Kidney (tissue), 13 donors: ENCODE measurements at regions not wholly inside any gene's neighbourhood (a gene's known extent, or its start where the extent isn't known, plus 50 kb on each side); places are given as distances from the start of the nearest gene placed in this dataset.
"Not testable (repeated sequence)": the region's sequence is repeated elsewhere in the genome, so short reads cannot be mapped to it uniquely, and the experiment has no call there.

Source experiments
- DNase-seq, 5 donors: peaks; one replicate each; pipeline ENCODE4 v3.0.0-alpha.2; 2013 to 2020
- FAIRE-seq: peaks from 2 replicates; lab custom pipeline; 2012; peaks lifted over from hg19 to GRCh38; lab: Jason Lieb, UNC
- H3K27ac ChIP-seq, 2 donors: one replicate each; pipeline ENCODE4 v1.7.0; 2013; ENCODE audit warnings: low read depth in 2 of 2, low read length in 2 of 2, inconsistent platforms in 1 of 2
- H3K27me3 ChIP-seq: one replicate; pipeline ENCODE4 v1.7.1; 2013; ENCODE audit warnings: low read length, inconsistent platforms; ENCODE audit not compliant: control insufficient read depth, insufficient read depth
- H3K36me3 ChIP-seq, 3 donors: one replicate each; pipeline versions ENCODE4 v1.7.0 to v1.7.1; 2013; ENCODE audit warnings: low read length in 3 of 3, control low read depth in 1 of 3, inconsistent platforms in 1 of 3; ENCODE audit not compliant: insufficient read depth in 3 of 3, control insufficient read depth in 2 of 3
- H3K4me1 ChIP-seq, 3 donors: one replicate each; pipeline versions ENCODE4 v1.7.0 to v1.7.1; 2013; ENCODE audit warnings: low read length in 3 of 3, inconsistent platforms in 1 of 3, low read depth in 1 of 3; ENCODE audit not compliant: control insufficient read depth in 2 of 3, insufficient read depth in 2 of 3
- H3K4me3 ChIP-seq, 3 donors: one replicate each; pipeline versions ENCODE4 v1.7.0 to v1.8.1; 2013; ENCODE audit warnings: low read length in 3 of 3, control low read depth in 1 of 3, inconsistent platforms in 1 of 3
- H3K9ac ChIP-seq, 3 donors: one replicate each; pipeline versions ENCODE4 v1.7.0 to v1.7.1; 2013; ENCODE audit warnings: low read length in 3 of 3, control low read depth in 1 of 3, inconsistent platforms in 1 of 3
- H3K9me3 ChIP-seq, 3 donors: one replicate each; pipeline versions ENCODE4 v1.7.0 to v1.7.1; 2013; ENCODE audit warnings: low read length in 3 of 3, control low read depth in 1 of 3, inconsistent platforms in 1 of 3; ENCODE audit not compliant: control insufficient read depth in 2 of 3, insufficient read depth in 1 of 3
- intact Hi-C: fragments of 100-400 bp; cut with DNase I; formaldehyde crosslinking; loops from one replicate; pipeline ENCODE4 v1.11.1; 2022
- TF ChIP-seq, protein P1 (sequence below): IDR thresholded peaks from 3 replicates; pipeline ENCODE4 v1.5.1; 2012; ENCODE audit warnings: mild to moderate bottlenecking, moderate library complexity, borderline replicate concordance; ENCODE audit not compliant: insufficient read depth; ENCODE audit errors: extremely low read depth
- donor health status: control.
- donor health status: control.
- donor health status: control.
- donor health status: control.
- donor health status: control.
- donor health status: DM: yes; HTN: yes; CAD: no.
- donor health status: Normal renal cell carcinoma (clear cell type).

DNA sequence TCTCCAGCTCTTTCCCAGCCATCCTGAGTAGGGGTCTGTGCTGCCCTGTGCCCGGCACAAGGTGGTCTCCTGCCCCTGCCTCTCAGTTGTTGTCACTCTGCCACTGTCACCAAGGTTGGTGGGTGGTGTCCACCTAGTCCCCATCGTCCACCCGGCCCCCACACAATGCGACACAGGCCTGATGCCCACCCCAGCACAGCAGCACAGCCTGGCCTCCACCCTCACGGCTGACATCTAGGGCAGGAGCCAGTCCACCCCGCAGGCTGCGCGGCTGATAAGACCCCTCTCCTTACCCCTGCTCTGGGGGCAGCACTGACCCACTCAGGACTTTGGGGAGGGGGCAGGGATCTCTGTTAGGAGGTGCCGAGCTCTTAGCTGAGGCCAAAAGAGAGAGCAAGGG lies 198.3 kb downstream of the LIPI start:
- FAIRE-seq (no peak), DNase-seq (no peak)
- Histone ChIP-seq H3K4me3 (no peak overlapping the region), H3K4me1 (no peaks in the 10 kb centered on the region), H3K27me3 (no peaks in the 10 kb centered on the region), H3K9ac (no peak overlapping the region), H3K27ac (no peak overlapping the region), H3K9me3 (no peaks in the 10 kb centered on the region), H3K36me3 (no peaks in the 10 kb centered on the region)
- intact Hi-C loops = no loop called here
- TF ChIP-seq, protein P1, sequence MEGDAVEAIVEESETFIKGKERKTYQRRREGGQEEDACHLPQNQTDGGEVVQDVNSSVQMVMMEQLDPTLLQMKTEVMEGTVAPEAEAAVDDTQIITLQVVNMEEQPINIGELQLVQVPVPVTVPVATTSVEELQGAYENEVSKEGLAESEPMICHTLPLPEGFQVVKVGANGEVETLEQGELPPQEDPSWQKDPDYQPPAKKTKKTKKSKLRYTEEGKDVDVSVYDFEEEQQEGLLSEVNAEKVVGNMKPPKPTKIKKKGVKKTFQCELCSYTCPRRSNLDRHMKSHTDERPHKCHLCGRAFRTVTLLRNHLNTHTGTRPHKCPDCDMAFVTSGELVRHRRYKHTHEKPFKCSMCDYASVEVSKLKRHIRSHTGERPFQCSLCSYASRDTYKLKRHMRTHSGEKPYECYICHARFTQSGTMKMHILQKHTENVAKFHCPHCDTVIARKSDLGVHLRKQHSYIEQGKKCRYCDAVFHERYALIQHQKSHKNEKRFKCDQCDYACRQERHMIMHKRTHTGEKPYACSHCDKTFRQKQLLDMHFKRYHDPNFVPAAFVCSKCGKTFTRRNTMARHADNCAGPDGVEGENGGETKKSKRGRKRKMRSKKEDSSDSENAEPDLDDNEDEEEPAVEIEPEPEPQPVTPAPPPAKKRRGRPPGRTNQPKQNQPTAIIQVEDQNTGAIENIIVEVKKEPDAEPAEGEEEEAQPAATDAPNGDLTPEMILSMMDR = no peak

DNA sequence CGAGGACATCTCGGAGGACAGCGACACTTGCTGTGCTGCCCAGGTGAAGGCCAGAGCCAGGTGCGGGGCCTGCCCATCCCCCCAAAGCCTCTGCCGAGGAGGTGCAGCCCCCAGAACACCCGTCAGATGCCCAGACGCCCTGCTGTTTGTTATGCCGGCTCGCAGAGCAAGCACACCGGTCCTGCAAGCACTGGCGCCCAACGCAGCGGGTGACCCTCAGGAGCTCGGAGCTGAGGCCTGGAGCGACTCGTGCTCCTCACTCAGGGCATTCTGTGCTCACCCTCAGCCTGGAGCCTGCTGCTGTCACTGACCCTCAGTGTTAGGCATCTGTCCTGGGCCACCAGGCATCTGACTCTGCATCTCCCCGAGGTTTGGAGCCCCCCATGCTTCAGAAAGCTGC lies 199.0 kb downstream of the LIPI start:
- H3K9me3 ChIP-seq, H3K4me3 ChIP-seq, H3K36me3 ChIP-seq, DNase-seq, H3K27me3 ChIP-seq, H3K9ac ChIP-seq, H3K4me1 ChIP-seq, H3K27ac ChIP-seq, intact Hi-C loops, FAIRE-seq: not testable (repeated sequence)

DNA sequence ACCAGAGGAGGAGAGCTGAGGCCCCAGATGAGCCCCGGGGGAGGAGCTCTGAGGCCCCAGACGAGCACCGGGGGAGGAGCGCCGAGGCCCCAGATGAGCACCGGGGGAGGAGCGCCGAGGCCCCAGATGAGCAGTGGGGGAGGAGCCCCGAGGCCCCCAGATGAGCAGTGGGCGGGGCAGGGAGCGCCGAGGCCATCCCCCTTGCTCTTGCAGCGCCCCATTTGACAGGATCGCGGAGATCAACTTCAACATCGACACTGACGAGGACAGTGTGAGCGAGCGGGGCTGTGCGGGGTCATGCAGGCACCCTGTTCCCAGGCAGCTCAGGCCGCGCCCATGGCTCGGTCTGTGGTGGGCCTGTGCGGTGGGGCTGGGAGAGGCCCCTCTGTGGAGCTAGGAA lies 199.6 kb downstream of the LIPI start:
- H3K4me3 ChIP-seq, H3K4me1 ChIP-seq, H3K27ac ChIP-seq, FAIRE-seq, H3K9ac ChIP-seq, DNase-seq, H3K27me3 ChIP-seq, H3K36me3 ChIP-seq, H3K9me3 ChIP-seq, intact Hi-C loops: not testable (repeated sequence)

DNA sequence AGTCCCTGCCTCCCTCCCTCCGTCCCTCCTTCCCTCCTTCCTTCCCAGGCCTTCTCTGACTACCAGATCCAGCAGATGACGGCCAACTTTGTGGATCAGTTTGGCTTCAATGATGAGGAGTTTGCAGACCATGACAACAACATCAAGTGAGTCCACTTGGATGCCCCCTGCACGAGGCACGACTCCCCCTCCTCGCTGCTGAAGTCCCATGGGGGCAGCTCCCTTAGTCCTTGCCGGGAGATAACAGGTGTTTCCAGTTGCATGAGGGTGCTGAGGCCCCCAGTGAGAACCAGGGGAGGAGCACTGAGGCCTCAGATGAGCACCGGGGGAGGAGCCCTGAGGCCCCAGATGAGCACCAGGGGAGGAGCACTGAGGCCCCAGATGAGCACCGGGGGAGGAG lies 200.0 kb downstream of the LIPI start:
- no peak overlapping the region for H3K4me3 ChIP-seq
- no peaks in the 10 kb centered on the region for H3K36me3 ChIP-seq
- H3K27me3 ChIP-seq = no peaks in the 10 kb centered on the region
- no peak overlapping the region for H3K9ac ChIP-seq
- FAIRE-seq (no peak), DNase-seq (no peak)
- no peak overlapping the region for H3K27ac ChIP-seq
- H3K4me1 ChIP-seq = no peaks in the 10 kb centered on the region
- no peaks in the 10 kb centered on the region for H3K9me3 ChIP-seq
- intact Hi-C loops = no loop called here
- TF ChIP-seq, protein P1 = no peak

DNA sequence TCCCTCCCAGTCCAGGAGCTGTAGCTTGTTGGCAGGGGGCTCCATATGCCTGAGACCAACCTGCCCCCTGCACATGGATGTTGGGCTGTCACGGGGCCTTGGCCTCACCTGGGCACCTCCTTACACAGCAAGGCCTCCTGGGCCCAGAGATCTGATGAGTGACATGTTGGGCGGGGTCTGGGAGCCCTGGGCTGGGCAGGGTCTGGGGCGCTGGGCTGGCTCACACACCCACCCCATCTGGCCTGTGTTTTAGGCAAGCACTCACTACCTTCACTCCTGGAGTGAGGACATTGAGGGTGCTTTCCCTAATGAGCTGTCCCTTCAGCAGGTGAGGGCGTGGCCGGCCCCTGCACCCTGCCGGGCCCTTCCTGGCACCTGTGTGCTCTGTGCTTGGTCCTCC lies 200.8 kb downstream of the LIPI start:
- FAIRE-seq, intact Hi-C loops, DNase-seq: not testable (repeated sequence)

DNA sequence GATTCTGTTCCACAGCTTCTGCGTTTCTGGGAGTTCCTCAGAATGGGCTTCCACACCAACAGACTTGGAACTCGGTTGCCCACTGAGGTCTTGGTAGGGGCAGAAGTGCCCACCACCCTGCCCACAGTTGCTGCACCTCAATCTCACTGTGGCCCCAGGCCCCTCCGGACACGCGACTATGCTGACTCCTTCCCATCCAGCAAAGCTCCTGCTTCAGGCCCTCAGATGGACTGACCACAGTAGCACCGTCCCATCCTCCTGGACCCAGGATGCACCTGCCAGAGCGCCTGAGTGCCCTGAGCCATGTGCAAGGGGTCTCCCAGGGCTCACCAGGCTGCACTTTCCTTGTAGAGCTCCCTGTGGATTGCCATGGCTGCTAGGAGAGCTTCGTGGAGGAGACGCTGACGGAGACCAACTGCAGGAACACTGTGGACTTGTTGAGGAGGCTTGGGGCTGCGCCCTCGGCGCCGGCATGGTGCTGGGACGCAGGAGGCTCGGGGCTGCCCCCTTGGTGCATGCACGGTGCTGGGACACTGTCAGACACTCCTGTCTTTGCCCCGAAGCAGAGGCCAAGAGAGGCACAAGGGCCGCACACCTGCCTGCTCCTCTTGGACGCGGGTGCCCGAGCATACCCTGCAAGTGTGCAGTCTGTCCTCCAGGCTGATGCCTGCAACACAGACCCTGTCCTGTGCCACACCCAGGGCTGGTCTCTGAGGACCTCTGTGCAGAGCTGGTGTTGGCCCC lies 201.3 kb downstream of the LIPI start:
- H3K27ac ChIP-seq, intact Hi-C loops, H3K4me1 ChIP-seq, H3K9me3 ChIP-seq, FAIRE-seq, H3K27me3 ChIP-seq, H3K4me3 ChIP-seq, H3K36me3 ChIP-seq, H3K9ac ChIP-seq: not testable (repeated sequence)
- DNase-seq = peak in 1 of 5 donors; percentile 66

More for the DNA sequence above, 200.8 kb downstream of the LIPI start:
- not testable (repeated sequence) for H3K27ac ChIP-seq, H3K9me3 ChIP-seq, H3K4me1 ChIP-seq, H3K9ac ChIP-seq, H3K27me3 ChIP-seq, H3K36me3 ChIP-seq, H3K4me3 ChIP-seq

DNA sequence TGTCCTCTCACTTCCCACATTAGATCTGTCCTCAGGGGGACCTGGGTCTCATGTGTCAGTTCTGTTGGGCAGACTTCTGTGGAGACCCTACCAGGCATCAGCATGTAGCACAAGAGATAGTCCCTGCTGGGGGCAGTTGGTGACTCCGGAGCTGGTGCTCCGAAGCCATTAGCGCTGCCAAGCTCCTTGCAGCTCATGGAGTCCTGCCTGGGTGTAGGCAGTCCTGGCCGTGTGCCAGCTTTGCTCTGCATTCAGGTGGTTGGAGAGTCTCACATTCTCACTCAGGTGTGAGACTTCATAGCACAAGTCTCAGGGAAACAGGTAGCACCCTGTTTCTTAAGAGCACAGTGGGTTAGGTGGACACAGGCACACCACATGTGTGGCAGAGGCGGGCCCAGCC lies 202.3 kb downstream of the LIPI start:
- H3K27me3 ChIP-seq, H3K4me3 ChIP-seq, H3K9me3 ChIP-seq, FAIRE-seq, H3K36me3 ChIP-seq, intact Hi-C loops, H3K4me1 ChIP-seq, H3K27ac ChIP-seq, H3K9ac ChIP-seq: not testable (repeated sequence)
- DNase-seq = peak in 1 of 5 donors; percentile 59
